GM23338 (cell line): ENCODE measurements at regions not wholly inside any gene's neighbourhood (a gene's known extent, or its start where the extent isn't known, plus 50 kb on each side); places are given as distances from the start of the nearest gene placed in this dataset.

Experiments
- ATAC-seq: fragments of 200-7000 bp; cut with Tn5 transposase; 3 replicates; pipeline ENCODE4 v1.9.1; 2020
- DNase-seq: peaks from one replicate; pipeline ENCODE4 v3.0.0-alpha.2; 2015; ENCODE audit warnings: low spot score
- H2AFZ ChIP-seq: fragments of 200-600 bp; sonication (generic); 2 replicates; pipeline ENCODE4 v1.8.0; 2016; ENCODE audit warnings: antibody characterized with exemption, mild to moderate bottlenecking, moderate library complexity
- H3F3A ChIP-seq: fragments of 200-600 bp; sonication (generic); replicated peaks from 2 replicates; pipeline ENCODE4 v1.8.0; 2017; ENCODE audit warnings: antibody characterized with exemption, mixed run types, low read depth
- H3K27ac ChIP-seq: fragments of 200-600 bp; sonication (generic); 2 replicates; pipeline ENCODE4 v1.6.1; 2016; ENCODE audit warnings: low read depth
- H3K27me3 ChIP-seq: fragments of 200-600 bp; sonication (generic); 2 replicates; pipeline ENCODE4 v1.8.0; 2016; ENCODE audit warnings: mild to moderate bottlenecking, mixed run types, moderate library complexity; ENCODE audit not compliant: insufficient read depth
- H3K36me3 ChIP-seq: fragments of 200-600 bp; sonication (generic); 2 replicates; pipeline ENCODE4 v1.8.0; 2016; ENCODE audit warnings: mild to moderate bottlenecking; ENCODE audit not compliant: insufficient read depth
- H3K4me1 ChIP-seq: fragments of 200-600 bp; sonication (generic); 2 replicates; pipeline ENCODE4 v1.8.0; 2016; ENCODE audit warnings: mild to moderate bottlenecking, moderate library complexity; ENCODE audit not compliant: insufficient read depth
- H3K4me2 ChIP-seq: fragments of 200-600 bp; sonication (generic); 2 replicates; pipeline ENCODE4 v1.7.1; 2017; ENCODE audit warnings: mixed run types
- H3K4me3 ChIP-seq: fragments of 200-600 bp; sonication (generic); 2 replicates; pipeline ENCODE4 v1.6.1; 2016; ENCODE audit warnings: mixed run types
- H3K79me2 ChIP-seq: fragments of 200-600 bp; sonication (generic); replicated peaks from 2 replicates; pipeline ENCODE4 v1.8.0; 2017; ENCODE audit warnings: mild to moderate bottlenecking; ENCODE audit not compliant: insufficient read depth
- H3K9me2 ChIP-seq: fragments of 200-600 bp; sonication (generic); 2 replicates; pipeline ENCODE4 v1.8.0; 2017; ENCODE audit not compliant: insufficient read depth
- H4K20me1 ChIP-seq: fragments of 200-600 bp; sonication (generic); replicated peaks from 2 replicates; pipeline ENCODE4 v1.8.0; 2017; ENCODE audit warnings: mild to moderate bottlenecking; ENCODE audit not compliant: insufficient read depth
- H3K27ac Mint-ChIP-seq: 2 replicates; pipeline ENCODE4 v1.8.0; 2020; ENCODE audit warnings: inconsistent platforms, mild to moderate bottlenecking, moderate library complexity, mixed read lengths
- H3K27me3 Mint-ChIP-seq: 3 replicates; pipeline ENCODE4 v1.8.0; 2022; ENCODE audit warnings: low read depth, mild to moderate bottlenecking, moderate library complexity, mixed read lengths, inconsistent platforms; ENCODE audit not compliant: insufficient read depth, poor library complexity
- H3K36me3 Mint-ChIP-seq: 3 replicates; pipeline ENCODE4 v1.8.0; 2021; ENCODE audit warnings: low read depth, mild to moderate bottlenecking, inconsistent platforms, moderate library complexity, mixed read lengths
- H3K4me1 Mint-ChIP-seq: 3 replicates; pipeline ENCODE4 v1.8.0; 2020; ENCODE audit warnings: mild to moderate bottlenecking, inconsistent platforms, mixed read lengths
- H3K4me3 Mint-ChIP-seq: 3 replicates; pipeline ENCODE4 v1.8.0; 2021; ENCODE audit warnings: moderate library complexity, mild to moderate bottlenecking, inconsistent platforms, mixed read lengths
- H3K9me3 Mint-ChIP-seq: 3 replicates; pipeline ENCODE4 v1.8.0; 2020; ENCODE audit warnings: moderate library complexity, mild to moderate bottlenecking, inconsistent platforms, mixed read lengths
- CREB1 ChIP-seq: fragments of 250-450 bp; sonication (Bioruptor Pico); IDR thresholded peaks from 2 replicates; pipeline ENCODE4 v1.5.0; 2020; ENCODE audit warnings: low read depth, mild to moderate bottlenecking, moderate library complexity
- ETS1 ChIP-seq: IDR thresholded peaks from 2 replicates; pipeline ENCODE4 v1.6.1; 2016; ENCODE audit warnings: antibody characterized with exemption
- EZH2 ChIP-seq: fragments of 200-600 bp; sonication (generic); IDR thresholded peaks from one replicate; pipeline ENCODE4 v1.8.0; 2017; ENCODE audit warnings: antibody characterized with exemption, mild to moderate bottlenecking, low read depth; ENCODE audit not compliant: unreplicated experiment
- JUNB ChIP-seq: IDR thresholded peaks from one replicate; pipeline ENCODE4 v1.6.1; 2016; ENCODE audit warnings: antibody characterized with exemption; ENCODE audit not compliant: unreplicated experiment
- STAT1 ChIP-seq: IDR thresholded peaks from one replicate; pipeline ENCODE4 v1.6.1; 2016; ENCODE audit warnings: antibody characterized with exemption; ENCODE audit not compliant: unreplicated experiment
- ZNF114 ChIP-seq: fragments of 250-450 bp; sonication (Bioruptor Pico); IDR thresholded peaks from 2 replicates; pipeline ENCODE4 v1.5.0; 2020; ENCODE audit warnings: mild to moderate bottlenecking, moderate library complexity
- ZNF462 ChIP-seq: fragments of 250-450 bp; sonication (Bioruptor Pico); IDR thresholded peaks from 2 replicates; pipeline ENCODE4 v1.5.0; 2020; ENCODE audit warnings: mild to moderate bottlenecking, moderate library complexity

GRCh38 chr19:28469544-28469943 is 743.4 kb downstream of the UQCRFS1 start (continued):
- TF ChIP-seq ZNF462: no peak
- TF ChIP-seq STAT1: no peak
- TF ChIP-seq EZH2: no peak

DNA sequence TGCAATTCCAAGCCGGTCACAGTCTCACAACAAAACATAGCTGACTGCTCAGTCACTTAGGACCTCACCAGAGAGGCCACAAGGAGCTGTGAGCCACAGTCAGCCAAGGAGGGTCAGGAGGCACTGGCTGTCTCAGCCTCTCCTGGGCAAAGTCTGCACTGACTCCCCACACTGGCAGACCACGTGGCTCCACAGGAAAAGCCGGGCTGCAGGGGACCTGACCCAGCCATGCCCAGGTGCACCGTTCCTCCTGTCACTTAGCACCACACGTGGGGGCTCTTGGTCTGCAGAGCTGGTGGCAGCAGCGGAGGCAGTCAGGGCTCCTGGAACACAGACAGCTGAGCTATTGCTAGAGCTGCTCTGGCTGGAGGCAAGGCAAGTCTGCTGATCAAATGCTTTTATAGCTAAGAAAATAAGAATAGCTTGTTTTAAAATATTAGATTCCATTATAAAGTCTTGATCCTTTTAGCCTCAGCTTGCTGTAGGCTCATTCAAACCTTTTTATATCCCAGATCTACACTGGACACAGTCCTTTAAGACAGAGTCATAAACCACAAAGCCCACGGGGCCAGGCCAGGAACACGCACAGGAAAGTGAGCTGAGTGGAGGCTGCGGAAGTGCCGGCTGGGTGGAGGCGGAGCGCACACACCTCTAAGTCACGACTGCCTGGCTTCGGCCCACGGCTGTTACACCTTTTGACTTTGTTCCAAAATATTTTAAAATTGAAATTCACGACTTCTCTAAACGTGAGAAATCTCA is 744.1 kb downstream of the UQCRFS1 start:
- Histone ChIP-seq H4K20me1 (no peaks in the 10 kb centered on the region), H3K4me3 (no peak overlapping the region), H3K79me2 (no peaks in the 10 kb centered on the region), H3K27me3 (no peaks in the 10 kb centered on the region), H2AFZ (0 out of 2 replicates have a peak overlapping the region, but pooled peaks have one; percentile 73), H3K4me1 (peaks cover 9% of the 10 kb centered on the region; the same call in 1 of the 2 replicates), H3K27ac (no peak overlapping the region), H3K4me2 (no peak overlapping the region), H3F3A (no peaks in the 10 kb centered on the region), H3K9me2 (no peaks in the 10 kb centered on the region), H3K36me3 (no peaks in the 10 kb centered on the region)
- Mint-ChIP-seq H3K27ac (no peak overlapping the region), H3K4me1 (peaks cover 20% of the 10 kb centered on the region), H3K36me3 (no peaks in the 10 kb centered on the region), H3K27me3 (peaks cover under 1% of the 10 kb centered on the region), H3K9me3 (no peaks in the 10 kb centered on the region), H3K4me3 (no peak overlapping the region)
- DNase-seq (peak; percentile 17), ATAC-seq (peak; percentile 60)
- TF ChIP-seq STAT1 (no peak), JUNB (no peak), ZNF462 (no peak), ZNF114 (CRISPR knock-in tag) (no peak), CREB1 (CRISPR knock-in tag) (no peak), ETS1 (no peak)
